Endothelial cell of umbilical vein (primary cell): ENCODE measurements at regions not wholly inside any gene's neighbourhood (a gene's known extent, or its start where the extent isn't known, plus 50 kb on each side); places are given as distances from the start of the nearest gene placed in this dataset.
A peak's percentile ranks its signal among the peaks of the same experiment; 100 is the strongest.

ENCODE experiments used
- BruUV-seq: library from RNA; stranded (reverse); fragments of 400-500 nt; replicated peaks from 2 replicates; lab custom pipeline; 2021; lab: Mats Ljungman, UMichigan
- CTCF ChIA-PET: fragments of 300-600, 350-600 bp; sonication (Branson Sonifier 250); formaldehyde crosslinking; loops from one replicate; lab custom pipeline; 2021; ENCODE audit warnings: antibody characterized with exemption, inconsistent platforms; lab: Charles Lee
- POLR2A ChIA-PET: fragments of 300-600, 350-600 bp; sonication (Branson Sonifier 250); formaldehyde crosslinking; loops from one replicate; lab custom pipeline; 2021; ENCODE audit warnings: antibody characterized with exemption, inconsistent platforms; lab: Charles Lee
- DNase-seq: peaks from one replicate; pipeline ENCODE4 v3.0.0-alpha.2; 2011; ENCODE audit warnings: low read depth, low spot score
- FAIRE-seq: peaks from 2 replicates; lab custom pipeline; 2011; peaks lifted over from hg19 to GRCh38; lab: Jason Lieb, UNC
- H2AFZ ChIP-seq: 2 replicates; pipeline ENCODE4 v1.6.0; 2012; ENCODE audit warnings: low read depth, low read length, control low read depth, inconsistent platforms
- H3K27ac ChIP-seq: 2 replicates; pipeline ENCODE4 v1.5.1; 2011; ENCODE audit warnings: low read depth, mild to moderate bottlenecking, control low read depth, low read length, moderate library complexity; ENCODE audit not compliant: insufficient read depth
- H3K27me3 ChIP-seq, 2 experiments: 2 replicates each; pipeline versions ENCODE4 v1.6.0 to v1.6.1; 2011; ENCODE audit warnings: low read length in 2 of 2, mixed read lengths in 1 of 2; ENCODE audit not compliant: control insufficient read depth in 2 of 2, insufficient read depth in 2 of 2
- H3K36me3 ChIP-seq, 2 experiments: 2 replicates in 1 of 2; 3 replicates in 1 of 2; pipeline ENCODE4 v1.5.1; 2011; ENCODE audit warnings: low read length in 2 of 2, mild to moderate bottlenecking in 1 of 2, moderate library complexity in 1 of 2; ENCODE audit not compliant: control insufficient read depth in 2 of 2, insufficient read depth in 2 of 2; ENCODE audit errors: extremely low read depth in 1 of 2
- H3K4me1 ChIP-seq: 3 replicates; pipeline ENCODE4 v1.5.1; 2011; ENCODE audit warnings: mild to moderate bottlenecking, low read length; ENCODE audit not compliant: control insufficient read depth, insufficient read depth; ENCODE audit errors: extremely low read depth
- H3K4me2 ChIP-seq: 2 replicates; pipeline ENCODE4 v1.6.1; 2011; ENCODE audit warnings: low read length, control low read depth, mixed read lengths; ENCODE audit not compliant: insufficient read depth
- H3K4me3 ChIP-seq, 3 experiments: fragments of 200-600 bp in 1 of 3; sonication (generic), shearing (Covaris generic) in 1 of 3; replicated peaks in 1 of 3; 2 replicates each; pipeline ENCODE4 v1.5.1; 2011 to 2016; ENCODE audit warnings: control low read depth in 3 of 3, low read length in 3 of 3, mild to moderate bottlenecking in 2 of 3, inconsistent platforms in 1 of 3, low read depth in 1 of 3, moderate library complexity in 1 of 3; ENCODE audit not compliant: insufficient read depth in 1 of 3
- H3K79me2 ChIP-seq: 2 replicates; pipeline ENCODE4 v1.6.0; 2012; ENCODE audit warnings: low read length, inconsistent platforms; ENCODE audit not compliant: control insufficient read depth, insufficient read depth
- H3K9ac ChIP-seq: replicated peaks from 2 replicates; pipeline ENCODE3; 2011; ENCODE audit warnings: low read length, control low read depth; ENCODE audit not compliant: insufficient read depth; ENCODE audit errors: extremely low read depth
- H3K9me1 ChIP-seq: replicated peaks from 3 replicates; pipeline ENCODE4 v1.6.0; 2011; ENCODE audit warnings: mild to moderate bottlenecking, low read length; ENCODE audit not compliant: control insufficient read depth, insufficient read depth; ENCODE audit errors: extremely low read depth
- H3K9me3 ChIP-seq: replicated peaks from 2 replicates; pipeline ENCODE4 v1.5.1; 2012; ENCODE audit warnings: low read length, inconsistent platforms; ENCODE audit not compliant: control insufficient read depth, insufficient read depth
- H4K20me1 ChIP-seq: replicated peaks from 2 replicates; pipeline ENCODE3; 2011; ENCODE audit warnings: mild to moderate bottlenecking, low read length; ENCODE audit not compliant: control insufficient read depth, insufficient read depth; ENCODE audit errors: extremely low read depth
- CTCF ChIP-seq, 2 donors: IDR thresholded peaks; 1 replicate in 1 of 2; 2 replicates in 1 of 2; pipeline ENCODE4 v1.5.1; 2011; ENCODE audit warnings: low read length in 2 of 2, mild to moderate bottlenecking in 2 of 2, moderate library complexity in 2 of 2, control low read depth in 1 of 2, inconsistent platforms in 1 of 2, low read depth in 1 of 2; ENCODE audit not compliant: insufficient read depth in 1 of 2; ENCODE audit errors: extremely low read depth in 1 of 2
- EZH2 ChIP-seq: IDR thresholded peaks from 2 replicates; pipeline ENCODE4 v1.6.1; 2012; ENCODE audit warnings: borderline replicate concordance, low read depth, mild to moderate bottlenecking, moderate library complexity, low read length, inconsistent platforms; ENCODE audit not compliant: severe bottlenecking
- FOS ChIP-seq: IDR thresholded peaks from 2 replicates; pipeline ENCODE4 v1.6.1; 2011; ENCODE audit warnings: mild to moderate bottlenecking, low read length, moderate library complexity, borderline replicate concordance; ENCODE audit not compliant: insufficient read depth
- GATA2 ChIP-seq: IDR thresholded peaks from 2 replicates; pipeline ENCODE4 v1.7.0; 2011; ENCODE audit warnings: low read depth, mild to moderate bottlenecking, moderate library complexity, mixed read lengths, low read length; ENCODE audit not compliant: insufficient read length, insufficient read depth
- JUN ChIP-seq: IDR thresholded peaks from 2 replicates; pipeline ENCODE4 v1.6.1; 2011; ENCODE audit warnings: borderline replicate concordance, low read depth; ENCODE audit not compliant: insufficient read length, insufficient read depth
- MYC ChIP-seq: IDR thresholded peaks from one replicate; pipeline ENCODE4 v1.6.1; 2011; ENCODE audit warnings: mild to moderate bottlenecking, low read depth, low read length
- POLR2A ChIP-seq: IDR thresholded peaks from 2 replicates; pipeline ENCODE4 v1.6.1; 2012; ENCODE audit warnings: low read depth, mild to moderate bottlenecking, control low read depth, low read length
- POLR2AphosphoS5 ChIP-seq: IDR thresholded peaks from 2 replicates; pipeline ENCODE4 v1.6.1; 2012; ENCODE audit warnings: low read depth, mild to moderate bottlenecking, control low read depth, low read length, moderate library complexity; ENCODE audit not compliant: insufficient read depth
- dilution Hi-C: fragments of 300-500 bp; cut with MboI; formaldehyde crosslinking; loops from one replicate; pipeline ENCODE4 v1.15.0; 2019; ENCODE audit warnings: low sequenced_read_pairs; ENCODE audit not compliant: extremely low pct_ligation_motif_present
- intact Hi-C: fragments of 100-400 bp; cut with micrococcal nuclease; formaldehyde crosslinking; loops from one replicate; pipeline ENCODE4 v1.10.0; 2022
- TF ChIP-seq, protein P1 (sequence below): IDR thresholded peaks from 2 replicates; pipeline ENCODE4 v1.6.1; 2011; ENCODE audit not compliant: insufficient read depth, insufficient read length

DNA sequence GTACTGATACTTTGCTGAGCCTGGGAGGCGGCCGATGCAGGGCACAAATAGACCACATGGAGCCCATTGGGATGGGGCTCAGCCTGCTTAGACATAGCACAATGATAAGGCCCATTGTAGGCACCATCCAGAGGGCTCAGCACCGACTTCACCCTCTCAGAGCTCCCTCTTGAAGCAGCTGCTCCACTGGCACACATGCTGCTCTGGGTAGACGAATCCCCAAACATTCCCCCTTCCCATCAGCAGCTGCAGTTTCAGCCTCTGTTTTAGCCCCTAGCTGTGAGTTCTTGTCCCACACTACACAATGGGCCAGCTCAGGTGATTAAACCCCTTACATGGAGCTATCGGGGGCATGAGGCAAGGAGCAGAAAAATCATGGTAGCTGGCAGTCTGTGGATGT, 174.1 kb downstream of the RGS9 start:
- intact Hi-C loops = no loop called here
- TF ChIP-seq CTCF (IDR thresholded peaks at IDR 0.05; ENCODE audit: extremely low read depth in 1 of 2, insufficient read depth in 1 of 2, low read depth in 1 of 2, low read length in 2 of 2) = no peak
- TF ChIP-seq, protein P1, sequence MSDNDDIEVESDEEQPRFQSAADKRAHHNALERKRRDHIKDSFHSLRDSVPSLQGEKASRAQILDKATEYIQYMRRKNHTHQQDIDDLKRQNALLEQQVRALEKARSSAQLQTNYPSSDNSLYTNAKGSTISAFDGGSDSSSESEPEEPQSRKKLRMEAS = no peak
- no peak for TF ChIP-seq JUN
- no peak for TF ChIP-seq EZH2
- TF ChIP-seq POLR2AphosphoS5 = no peak
- TF ChIP-seq FOS = no peak
- no peak for TF ChIP-seq GATA2
- TF ChIP-seq MYC = no peak
- TF ChIP-seq POLR2A = no peak
- H3K9me3 ChIP-seq = no peaks in the 10 kb centered on the region
- H3K4me1 ChIP-seq = no peaks in the 10 kb centered on the region
- H3K4me3 ChIP-seq = no peak overlapping the region
- dilution Hi-C loops = no loop called here
- CTCF ChIA-PET = interaction anchor here (4.8 kb wide), 1 partner anchor 17 kb away, joined by 22 read pairs; no protein-coding TSS in a partner anchor
- no peaks in the 10 kb centered on the region for H3K79me2 ChIP-seq
- no peaks in the 10 kb centered on the region for H4K20me1 ChIP-seq
- no peaks in the 10 kb centered on the region for H3K36me3 ChIP-seq
- no peak overlapping the region for H2AFZ ChIP-seq
- no peak overlapping the region for H3K4me2 ChIP-seq
- FAIRE-seq (peak; percentile 35), DNase-seq (no peak)
- BruUV-seq = no TSS peak
- POLR2A ChIA-PET = no interaction called here
- no peak overlapping the region for H3K27ac ChIP-seq
- H3K9ac ChIP-seq = no peak overlapping the region
- no peaks in the 10 kb centered on the region for H3K9me1 ChIP-seq
- peaks cover 10 to 30% of the 10 kb centered on the region in 2 experiments for H3K27me3 ChIP-seq
